ENCODE measurements at regions not wholly inside any gene's neighbourhood (a gene's known extent, or its start where the extent isn't known, plus 50 kb on each side); places are given as distances from the start of the nearest gene placed in this dataset.

DNA sequence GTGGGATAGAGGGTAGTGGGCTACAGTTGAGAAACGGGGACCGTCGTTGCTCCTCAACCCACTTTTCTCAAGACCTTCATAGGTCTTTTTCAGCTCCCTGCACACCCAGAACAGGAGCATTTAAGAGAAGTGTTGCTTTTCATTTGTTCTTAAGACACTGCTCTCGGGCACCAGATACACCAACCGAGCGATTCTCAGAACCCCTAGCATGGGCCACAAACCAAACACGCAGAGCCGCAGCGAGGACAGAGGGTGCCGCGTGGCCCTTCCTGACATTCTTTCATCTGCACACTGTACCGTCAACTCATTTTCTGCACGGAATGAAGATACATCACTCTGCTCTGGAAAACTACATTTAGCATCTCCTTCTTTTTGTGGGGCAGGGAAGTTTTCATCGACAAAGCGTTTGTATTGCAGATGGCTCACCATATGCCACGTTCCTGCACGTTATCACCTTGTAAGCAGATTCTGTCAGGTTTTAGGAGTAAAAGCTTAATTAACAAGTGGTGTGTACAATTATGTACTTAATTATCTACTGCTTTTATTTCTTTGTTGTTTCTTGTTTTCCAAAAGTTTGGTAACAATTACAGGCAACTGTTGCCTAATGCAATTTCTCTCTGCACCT is 70.4 kb upstream of the MLN start:
- no peak for DNase-seq (ENCODE audit: low spot score)
- intact Hi-C loops (cut with DNase I): no loop called here

- intact Hi-C loops (cut with DNase I): no loop called here
- DNase-seq (ENCODE audit: low spot score): no peak
These were observed 69.0 kb upstream of the MLN start for GRCh38 chr6:33872761-33873160.

GRCh38 chr6:33869826-33870423 is 66.1 kb upstream of the MLN start:
- intact Hi-C loops (cut with DNase I): no loop called here
- DNase-seq (ENCODE audit: low spot score): no peak

DNA sequence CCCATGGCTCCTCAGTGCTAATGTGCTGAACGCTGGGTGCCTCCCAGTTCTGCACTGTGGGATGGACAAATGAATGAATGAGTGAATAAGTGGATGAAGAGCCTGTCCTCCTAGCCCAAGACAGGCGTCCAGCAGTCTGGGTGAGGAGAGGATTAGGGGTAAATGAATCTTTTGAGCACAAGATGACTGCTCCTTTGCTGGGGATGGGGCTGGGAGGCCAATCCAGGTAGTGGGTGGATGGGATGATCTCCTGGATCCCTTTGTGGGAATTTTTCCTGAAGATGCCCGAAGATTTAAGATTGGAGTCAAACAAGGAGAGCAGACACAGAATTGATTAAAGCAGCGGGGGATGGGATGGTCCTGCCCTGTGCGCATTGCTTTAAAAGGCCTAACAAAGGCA is 65.3 kb upstream of the MLN start:
- intact Hi-C loops (cut with DNase I): no loop called here

DNA sequence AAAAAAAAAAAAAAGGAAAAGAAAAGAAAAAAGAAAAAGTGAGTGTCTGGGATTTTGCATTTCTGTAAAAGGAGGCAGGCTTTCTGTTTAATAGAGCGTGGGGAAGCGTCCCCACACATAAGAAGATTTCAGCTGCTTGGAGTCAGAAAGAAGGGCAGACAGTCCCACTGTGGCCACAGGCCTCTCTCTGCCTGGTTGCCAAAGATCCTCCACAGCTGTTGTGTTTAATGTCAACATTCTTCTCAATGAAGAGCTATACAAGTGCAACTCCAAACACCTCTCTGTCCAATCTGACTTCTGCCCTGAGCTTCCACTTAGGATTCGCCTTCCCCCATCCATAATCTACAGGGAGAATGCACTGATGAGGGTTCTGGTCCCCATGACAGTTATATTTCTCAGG is 64.3 kb upstream of the MLN start:
- DNase-seq (ENCODE audit: low spot score): no peak
- intact Hi-C loops (cut with DNase I): no loop called here

More for the DNA sequence above, 65.3 kb upstream of the MLN start:
- DNase-seq (ENCODE audit: low spot score): no peak

DNA sequence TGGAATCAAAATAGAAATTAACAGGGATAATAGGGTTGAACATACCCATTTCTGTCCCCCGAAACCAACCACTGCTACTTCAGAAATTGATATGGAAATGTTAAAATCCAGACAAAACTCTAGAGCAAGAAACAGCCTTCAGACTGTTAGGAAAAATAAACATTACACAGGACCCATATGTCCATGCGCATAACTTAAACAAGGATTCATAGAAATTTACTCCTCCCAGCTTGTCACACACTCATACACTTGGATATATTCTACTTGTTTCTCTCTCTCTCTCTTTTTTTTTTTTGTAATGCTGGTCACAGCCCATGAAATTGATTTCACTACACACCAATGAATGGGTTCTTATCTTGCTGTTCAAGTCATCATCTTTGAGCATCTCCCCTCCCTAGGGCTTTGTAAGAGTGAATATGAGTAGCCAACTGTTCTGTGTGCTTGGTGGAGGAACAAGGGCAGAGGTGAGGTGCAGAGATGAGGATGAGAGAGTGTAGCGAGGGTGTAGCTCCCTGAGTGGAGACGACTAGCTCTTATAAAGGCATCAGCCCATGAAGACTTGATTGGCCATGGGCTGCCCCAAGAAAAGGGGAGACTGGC is 61.8 kb upstream of the MLN start:
- no peak for DNase-seq (ENCODE audit: low spot score)
- intact Hi-C loops (cut with DNase I): no loop called here

GRCh38 chr6:33863723-33864440 is 60.1 kb upstream of the MLN start:
- no peak for DNase-seq (ENCODE audit: low spot score)
- intact Hi-C loops (cut with DNase I): no loop called here

- DNase-seq (ENCODE audit: low spot score): no peak
- intact Hi-C loops (cut with DNase I): no loop called here
These were observed 59.3 kb upstream of the MLN start for GRCh38 chr6:33863084-33863483.

GRCh38 chr6:33862536-33862935 is 58.7 kb upstream of the MLN start:
- intact Hi-C loops (cut with DNase I): no loop called here
- no peak for DNase-seq (ENCODE audit: low spot score)

DNA sequence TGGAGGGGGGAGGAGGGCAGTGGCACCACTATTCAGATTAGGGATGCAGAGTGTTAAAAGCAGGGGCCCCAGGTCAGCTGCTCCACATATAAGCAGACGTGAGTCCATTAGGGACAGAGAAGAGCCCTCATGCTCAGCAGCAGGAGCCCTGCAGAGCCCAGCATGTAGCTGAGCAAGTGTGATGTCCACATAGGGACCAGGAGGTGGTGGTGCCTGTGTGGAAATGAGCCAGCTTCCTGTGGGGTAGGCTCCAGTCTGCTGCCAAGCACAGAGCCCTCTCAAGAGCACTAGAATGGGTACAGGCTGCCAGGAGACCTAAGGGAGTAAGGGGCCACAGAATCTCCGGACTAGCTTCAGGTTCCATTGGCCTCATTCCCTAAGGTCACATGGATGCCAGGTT is 57.9 kb upstream of the MLN start:
- intact Hi-C loops (cut with DNase I): no loop called here
- no peak for DNase-seq (ENCODE audit: low spot score)

- intact Hi-C loops (cut with DNase I): no loop called here
- no peak for DNase-seq (ENCODE audit: low spot score)
These were observed 57.1 kb upstream of the MLN start for GRCh38 chr6:33860706-33861474.

- no peak for DNase-seq (ENCODE audit: low spot score)
- intact Hi-C loops (cut with DNase I): no loop called here
These were observed 56.2 kb upstream of the MLN start for GRCh38 chr6:33860006-33860405.

DNA sequence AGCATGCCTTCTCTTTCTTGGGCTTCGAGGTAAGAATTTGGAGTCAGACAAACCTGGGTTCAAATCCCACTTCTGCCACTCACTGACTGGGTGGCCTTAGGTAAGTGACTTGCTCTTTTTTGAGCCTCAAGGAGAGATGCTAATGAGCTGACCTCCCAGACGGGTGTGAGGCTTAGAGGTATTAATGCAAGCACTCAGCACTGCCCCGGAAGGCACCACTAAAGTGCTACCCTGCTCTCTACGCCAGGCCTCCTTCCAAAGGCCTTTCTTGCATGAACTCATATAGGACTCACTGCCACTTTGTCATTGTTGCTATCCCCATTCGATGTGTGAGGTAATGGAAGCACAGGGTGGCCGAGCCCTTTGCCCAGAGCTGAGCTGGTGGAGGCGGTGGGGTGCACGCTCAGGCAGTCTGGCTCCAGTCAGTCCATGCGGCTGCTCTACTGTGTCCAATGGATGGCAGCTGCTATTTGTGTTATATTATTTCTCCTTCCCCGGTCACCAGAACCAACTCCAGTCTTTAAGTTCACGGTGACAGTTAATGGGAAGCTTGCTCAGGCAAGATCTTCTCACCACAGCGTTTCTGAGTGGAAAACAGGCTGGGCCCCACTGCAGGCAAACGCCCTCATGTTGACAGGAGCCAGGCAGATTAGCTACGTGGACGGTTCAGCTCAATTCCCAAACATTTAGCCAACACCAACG is 55.2 kb upstream of the MLN start:
- DNase-seq (ENCODE audit: low spot score): no peak

DNA sequence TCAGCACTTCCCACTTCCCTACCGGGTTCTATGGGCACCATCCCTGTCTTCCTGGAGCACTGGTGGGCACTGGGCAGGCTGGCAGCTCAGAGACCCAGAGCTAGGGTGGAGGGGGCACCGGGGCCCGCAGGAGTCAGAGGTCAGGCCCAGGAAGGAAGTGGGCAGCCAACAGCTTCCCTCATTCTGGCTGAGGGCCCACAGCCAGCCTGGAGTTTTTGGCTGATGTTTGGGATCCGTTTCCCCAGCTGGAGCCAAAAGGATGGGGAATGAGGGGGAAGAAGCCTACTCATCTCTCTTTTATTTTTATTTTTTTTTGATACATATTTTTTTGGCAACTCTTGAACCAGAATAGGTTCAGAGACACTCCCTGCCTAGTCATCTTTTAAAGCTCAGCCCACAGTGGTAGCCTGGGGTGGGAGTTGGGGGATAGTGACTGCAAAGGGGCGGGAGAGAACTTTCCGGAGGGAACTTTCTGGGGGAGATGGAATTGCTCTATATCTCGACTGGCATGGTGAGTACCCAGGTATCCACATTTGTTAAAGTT is 54.2 kb upstream of the MLN start:
- no peak for DNase-seq (ENCODE audit: low spot score)

More for the DNA sequence above, 55.2 kb upstream of the MLN start:
- intact Hi-C loops (cut with DNase I): no loop called here

GRCh38 chr6:33857093-33857931 is 53.5 kb upstream of the MLN start:
- no peak for DNase-seq (ENCODE audit: low spot score)
- intact Hi-C loops (cut with DNase I): no loop called here

More for the DNA sequence above, 54.2 kb upstream of the MLN start:
- intact Hi-C loops (cut with DNase I): no loop called here

DNA sequence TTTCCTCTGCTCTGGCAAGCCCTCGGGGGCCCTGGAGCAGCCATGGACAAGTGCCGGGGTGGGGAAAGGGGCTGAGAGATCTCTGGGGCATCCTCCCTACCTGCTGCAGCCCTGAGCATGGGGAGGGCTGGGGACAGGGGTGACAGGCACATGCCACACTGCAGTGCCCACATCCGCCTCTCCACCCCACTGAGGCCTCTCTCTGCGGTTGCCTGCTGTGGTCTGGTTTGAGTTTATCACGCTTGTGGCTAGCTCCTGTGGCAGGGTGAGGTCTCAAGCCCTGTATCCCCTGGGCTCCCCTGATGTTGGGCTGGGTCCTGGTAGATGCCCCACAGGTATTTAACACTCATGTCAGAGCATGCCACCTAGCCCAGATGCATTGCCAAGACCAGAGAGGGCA is 52.9 kb upstream of the MLN start:
- intact Hi-C loops (cut with DNase I): no loop called here
- DNase-seq (ENCODE audit: low spot score): no peak

GRCh38 chr6:33856031-33856590 is 52.3 kb upstream of the MLN start:
- intact Hi-C loops (cut with DNase I): no loop called here
- no peak for DNase-seq (ENCODE audit: low spot score)

DNA sequence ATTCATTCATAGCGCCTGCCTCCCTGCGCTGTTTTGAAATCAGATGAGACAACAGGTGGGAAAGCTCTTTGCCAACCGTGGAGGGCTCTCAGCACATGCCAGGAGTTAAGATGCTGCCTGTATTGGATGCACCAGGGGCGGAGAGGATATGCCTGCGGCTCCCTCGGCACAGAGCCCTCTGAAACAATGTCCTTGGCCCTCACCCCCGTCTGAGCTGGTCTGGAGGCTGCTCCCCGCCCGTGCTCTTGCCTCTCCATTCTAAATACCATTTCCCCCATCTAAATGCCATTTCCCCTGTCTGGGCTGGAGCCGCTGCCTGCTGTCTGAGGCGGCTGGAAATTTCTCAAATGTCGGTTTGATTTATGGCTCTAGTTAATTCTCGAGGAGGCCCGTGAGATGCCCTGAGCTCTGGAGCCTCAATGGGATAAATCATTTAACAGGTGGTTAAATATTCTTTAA is 50.8 kb upstream of the MLN start:
- no peak for DNase-seq (ENCODE audit: low spot score)
- intact Hi-C loops (cut with DNase I): loop anchor here (5.0 kb wide), 1 partner anchor 173 kb away; no protein-coding TSS in a partner anchor

Measured in cardiac septum (tissue), 1 donor.